ENCODE measurements at regions not wholly inside any gene's neighbourhood (a gene's known extent, or its start where the extent isn't known, plus 50 kb on each side); places are given as distances from the start of the nearest gene placed in this dataset.
"Not testable (repeated sequence)": the region's sequence is repeated elsewhere in the genome, so short reads cannot be mapped to it uniquely, and the experiment has no call there.

DNA sequence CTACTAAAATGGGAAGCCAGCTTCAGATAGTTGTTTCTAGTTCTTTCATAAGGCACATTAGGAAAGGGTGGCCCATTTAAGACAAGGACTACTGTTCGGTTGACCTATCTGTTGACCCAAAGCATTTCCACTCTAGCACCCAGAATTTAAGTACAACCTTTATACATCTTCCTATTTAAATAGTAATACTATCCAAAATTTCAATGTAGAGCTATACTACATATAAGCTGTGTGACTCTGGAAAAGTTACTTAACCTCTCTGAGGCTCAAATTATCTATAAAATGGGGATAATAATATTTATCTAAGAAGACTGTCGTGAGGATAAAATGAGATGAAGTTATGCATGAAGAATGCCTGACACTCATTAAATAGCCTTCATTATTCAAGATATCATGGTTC lies 82.0 kb upstream of the TMEM164 start:
- no peak overlapping the region for H3K4me3 ChIP-seq
- no peak overlapping the region for H3K27ac ChIP-seq
- DNase-seq (ENCODE audit: low read depth in 1 of 2, low spot score in 1 of 2), result no peak
- H3K9me3 ChIP-seq (ENCODE audit: low read depth), result no peaks in the 10 kb centered on the region
- no peaks in the 10 kb centered on the region for H3K4me1 ChIP-seq (ENCODE audit: low read depth)
- no peaks in the 10 kb centered on the region for H3K27me3 ChIP-seq
- H3K36me3 ChIP-seq, result no peaks in the 10 kb centered on the region
- TF ChIP-seq, protein P1, sequence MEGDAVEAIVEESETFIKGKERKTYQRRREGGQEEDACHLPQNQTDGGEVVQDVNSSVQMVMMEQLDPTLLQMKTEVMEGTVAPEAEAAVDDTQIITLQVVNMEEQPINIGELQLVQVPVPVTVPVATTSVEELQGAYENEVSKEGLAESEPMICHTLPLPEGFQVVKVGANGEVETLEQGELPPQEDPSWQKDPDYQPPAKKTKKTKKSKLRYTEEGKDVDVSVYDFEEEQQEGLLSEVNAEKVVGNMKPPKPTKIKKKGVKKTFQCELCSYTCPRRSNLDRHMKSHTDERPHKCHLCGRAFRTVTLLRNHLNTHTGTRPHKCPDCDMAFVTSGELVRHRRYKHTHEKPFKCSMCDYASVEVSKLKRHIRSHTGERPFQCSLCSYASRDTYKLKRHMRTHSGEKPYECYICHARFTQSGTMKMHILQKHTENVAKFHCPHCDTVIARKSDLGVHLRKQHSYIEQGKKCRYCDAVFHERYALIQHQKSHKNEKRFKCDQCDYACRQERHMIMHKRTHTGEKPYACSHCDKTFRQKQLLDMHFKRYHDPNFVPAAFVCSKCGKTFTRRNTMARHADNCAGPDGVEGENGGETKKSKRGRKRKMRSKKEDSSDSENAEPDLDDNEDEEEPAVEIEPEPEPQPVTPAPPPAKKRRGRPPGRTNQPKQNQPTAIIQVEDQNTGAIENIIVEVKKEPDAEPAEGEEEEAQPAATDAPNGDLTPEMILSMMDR (IDR thresholded peaks at IDR 0.05; ENCODE audit: low read depth, low read length), result no peak

DNA sequence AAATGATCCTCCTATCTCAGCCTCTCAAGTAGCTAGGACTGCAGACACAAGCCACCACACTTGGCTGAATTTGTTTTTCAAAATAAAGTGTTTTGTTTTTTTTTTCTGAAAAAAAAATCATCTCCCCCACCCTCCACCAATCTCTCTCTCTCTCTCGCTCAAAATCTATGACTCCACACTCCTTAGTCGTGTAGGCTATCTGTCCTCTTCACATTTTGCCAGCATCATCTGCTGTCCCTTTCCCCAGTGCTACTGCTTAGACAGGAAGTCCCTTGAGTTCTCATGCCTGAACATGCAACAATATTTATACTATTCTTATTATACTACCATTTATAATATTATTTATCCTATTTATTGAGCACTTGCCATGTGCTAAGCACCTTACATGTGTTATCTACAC lies 80.7 kb upstream of the TMEM164 start:
- Histone ChIP-seq H3K9me3 (ENCODE audit: low read depth) (no peaks in the 10 kb centered on the region), H3K4me3 (no peak overlapping the region), H3K27me3 (no peaks in the 10 kb centered on the region), H3K36me3 (no peaks in the 10 kb centered on the region), H3K27ac (no peak overlapping the region), H3K4me1 (ENCODE audit: low read depth) (no peaks in the 10 kb centered on the region)
- TF ChIP-seq, protein P1 (IDR thresholded peaks at IDR 0.05; ENCODE audit: low read depth, low read length), result no peak
- no peak for DNase-seq (ENCODE audit: low read depth in 1 of 2, low spot score in 1 of 2)

DNA sequence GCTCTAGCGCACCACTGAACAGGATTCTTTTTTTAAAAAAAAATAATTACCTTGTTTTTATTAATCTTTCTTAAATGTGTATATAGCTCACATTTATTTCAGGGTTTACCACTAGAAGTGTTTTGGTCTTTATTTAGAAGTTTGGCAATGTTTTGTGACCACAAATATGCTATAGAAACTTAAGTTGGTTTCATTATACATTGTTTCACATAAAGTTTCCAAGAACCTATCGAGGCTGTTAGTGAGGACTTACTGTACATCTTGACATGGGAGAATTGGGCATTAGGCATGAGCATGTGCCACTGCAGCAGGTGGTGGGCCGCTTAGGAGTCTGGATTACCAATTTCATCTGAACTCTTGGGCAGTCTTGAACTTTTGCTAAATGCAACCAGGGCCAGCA lies 77.9 kb upstream of the TMEM164 start:
- not testable (repeated sequence) for H3K9me3 ChIP-seq (ENCODE audit: low read depth); H3K4me1 ChIP-seq (ENCODE audit: low read depth); H3K27ac ChIP-seq; H3K27me3 ChIP-seq; H3K36me3 ChIP-seq; DNase-seq (ENCODE audit: low read depth in 1 of 2, low spot score in 1 of 2); H3K4me3 ChIP-seq

- Histone ChIP-seq H3K27ac (no peak overlapping the region), H3K4me1 (ENCODE audit: low read depth) (no peaks in the 10 kb centered on the region), H3K9me3 (ENCODE audit: low read depth) (no peaks in the 10 kb centered on the region), H3K27me3 (no peaks in the 10 kb centered on the region), H3K4me3 (no peak overlapping the region), H3K36me3 (no peaks in the 10 kb centered on the region)
- TF ChIP-seq, protein P1 (IDR thresholded peaks at IDR 0.05; ENCODE audit: low read depth, low read length), result no peak
- DNase-seq (ENCODE audit: low read depth in 1 of 2, low spot score in 1 of 2), result no peak
Observed at GRCh38 chrX:109925656-109926055, 77.3 kb upstream of the TMEM164 start.

DNA sequence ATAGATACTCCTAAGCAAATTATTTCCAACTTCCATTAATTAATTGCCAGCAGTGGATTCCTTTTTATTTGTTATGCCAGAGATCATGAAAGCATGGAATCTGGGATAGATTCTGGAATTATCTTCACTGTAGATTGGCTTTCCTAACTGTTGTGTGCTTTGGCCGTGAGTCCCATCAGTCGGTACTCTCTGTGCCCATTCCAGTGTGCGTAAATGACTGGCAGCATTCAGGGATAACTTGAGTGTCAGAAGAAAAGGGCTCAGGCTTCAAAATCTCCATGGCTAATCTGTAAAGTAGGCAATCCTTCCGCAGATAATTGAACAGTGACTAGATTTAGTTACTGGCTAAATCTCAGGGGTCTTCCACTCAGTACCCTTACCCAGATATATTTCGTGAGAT lies 76.8 kb upstream of the TMEM164 start:
- Histone ChIP-seq H3K36me3 (no peaks in the 10 kb centered on the region), H3K27ac (no peak overlapping the region), H3K27me3 (no peaks in the 10 kb centered on the region), H3K4me1 (ENCODE audit: low read depth) (no peaks in the 10 kb centered on the region), H3K9me3 (ENCODE audit: low read depth) (no peaks in the 10 kb centered on the region), H3K4me3 (no peak overlapping the region)
- no peak for DNase-seq (ENCODE audit: low read depth in 1 of 2, low spot score in 1 of 2)
- TF ChIP-seq, protein P1 (IDR thresholded peaks at IDR 0.05; ENCODE audit: low read depth, low read length), result no peak

GRCh38 chrX:109926743-109927662 lies 75.9 kb upstream of the TMEM164 start:
- H3K9me3 ChIP-seq (ENCODE audit: low read depth), result no peaks in the 10 kb centered on the region
- DNase-seq (ENCODE audit: low read depth in 1 of 2, low spot score in 1 of 2), result no peak
- H3K4me3 ChIP-seq, result no peak overlapping the region
- no peaks in the 10 kb centered on the region for H3K27me3 ChIP-seq
- no peaks in the 10 kb centered on the region for H3K4me1 ChIP-seq (ENCODE audit: low read depth)
- H3K36me3 ChIP-seq, result no peaks in the 10 kb centered on the region
- TF ChIP-seq, protein P1 (IDR thresholded peaks at IDR 0.05; ENCODE audit: low read depth, low read length), result no peak
- H3K27ac ChIP-seq, result no peak overlapping the region
